Keratinocyte (primary cell): ENCODE measurements at regions not wholly inside any gene's neighbourhood (a gene's known extent, or its start where the extent isn't known, plus 50 kb on each side); places are given as distances from the start of the nearest gene placed in this dataset.

ENCODE experiments used
- DNase-seq: peaks from one replicate; pipeline ENCODE4 v3.0.0-alpha.2; 2011; ENCODE audit warnings: low read depth, missing footprints, low spot score
- FAIRE-seq: peaks from 2 replicates; lab custom pipeline; 2011; peaks lifted over from hg19 to GRCh38; lab: Jason Lieb, UNC
- H2AFZ ChIP-seq: 2 replicates; pipeline ENCODE4 v1.6.0; 2012; ENCODE audit warnings: low read length, control low read depth, inconsistent platforms; ENCODE audit not compliant: control insufficient read depth
- H3K27ac ChIP-seq: 2 replicates; pipeline ENCODE4 v1.5.1; 2011; ENCODE audit warnings: low read length; ENCODE audit not compliant: control insufficient read depth, insufficient read depth
- H3K27me3 ChIP-seq: 3 replicates; pipeline ENCODE4 v1.6.0; 2011; ENCODE audit warnings: low read length; ENCODE audit not compliant: control insufficient read depth, insufficient read depth; ENCODE audit errors: extremely low read depth
- H3K36me3 ChIP-seq, 2 experiments: 2 replicates in 1 of 2; 3 replicates in 1 of 2; pipeline ENCODE4 v1.5.1; 2011; ENCODE audit warnings: low read length in 2 of 2, mild to moderate bottlenecking in 1 of 2; ENCODE audit not compliant: control insufficient read depth in 2 of 2, insufficient read depth in 2 of 2; ENCODE audit errors: extremely low read depth in 1 of 2
- H3K4me1 ChIP-seq: 3 replicates; pipeline ENCODE4 v1.5.1; 2011; ENCODE audit warnings: low read length; ENCODE audit not compliant: control insufficient read depth, insufficient read depth; ENCODE audit errors: extremely low read depth
- H3K4me2 ChIP-seq: 3 replicates; pipeline ENCODE4 v1.6.0; 2011; ENCODE audit warnings: low read depth, low read length; ENCODE audit not compliant: control insufficient read depth, insufficient read depth; ENCODE audit errors: extremely low read depth
- H3K4me3 ChIP-seq, 3 experiments: fragments of 200-600 bp in 1 of 3; sonication (generic) in 1 of 3; 2 replicates in 2 of 3; 3 replicates in 1 of 3; pipeline ENCODE4 v1.5.1; 2011 to 2016; ENCODE audit warnings: low read length in 3 of 3, mild to moderate bottlenecking in 3 of 3, control low read depth in 2 of 3, inconsistent platforms in 1 of 3, low read depth in 1 of 3, mixed read lengths in 1 of 3, mixed run types in 1 of 3, moderate library complexity in 1 of 3; ENCODE audit not compliant: control insufficient read depth in 2 of 3, insufficient read depth in 2 of 3; ENCODE audit errors: extremely low read depth in 1 of 3
- H3K79me2 ChIP-seq: 2 replicates; pipeline ENCODE4 v1.6.0; 2012; ENCODE audit warnings: low read length; ENCODE audit not compliant: control insufficient read depth, insufficient read depth
- H3K9ac ChIP-seq: 3 replicates; pipeline ENCODE4 v1.6.0; 2011; ENCODE audit warnings: low read length; ENCODE audit not compliant: control insufficient read depth, insufficient read depth; ENCODE audit errors: extremely low read depth
- H3K9me1 ChIP-seq: 3 replicates; pipeline ENCODE4 v1.6.0; 2011; ENCODE audit warnings: low read length; ENCODE audit not compliant: control insufficient read depth, insufficient read depth; ENCODE audit errors: extremely low read depth
- H3K9me3 ChIP-seq: 2 replicates; pipeline ENCODE4 v1.5.1; 2012; ENCODE audit warnings: low read depth, low read length; ENCODE audit not compliant: control insufficient read depth
- H4K20me1 ChIP-seq: 3 replicates; pipeline ENCODE4 v1.6.0; 2011; ENCODE audit warnings: low read length; ENCODE audit not compliant: control insufficient read depth, insufficient read depth; ENCODE audit errors: extremely low read depth
- EZH2 ChIP-seq: IDR thresholded peaks from one replicate; pipeline ENCODE4 v1.6.1; 2012; ENCODE audit warnings: inconsistent platforms, mild to moderate bottlenecking, low read length, moderate library complexity
- dilution Hi-C: fragments of 300-500 bp; cut with MboI; formaldehyde crosslinking; loops from one replicate; pipeline ENCODE4 v1.7.0; 2020; ENCODE audit warnings: low sequenced_read_pairs; ENCODE audit not compliant: extremely low pct_ligation_motif_present
- TF ChIP-seq, protein P1 (sequence below), 3 experiments: IDR thresholded peaks in 1 of 3; conservative IDR thresholded peaks in 1 of 3; optimal IDR thresholded peaks in 1 of 3; 2 replicates in 2 of 3; 3 replicates in 1 of 3; pipeline versions ENCODE3 to v1.5.1; 2011; ENCODE audit warnings: low read length in 3 of 3, mild to moderate bottlenecking in 3 of 3, moderate library complexity in 2 of 3, control low read depth in 1 of 3, inconsistent platforms in 1 of 3; ENCODE audit not compliant: insufficient read depth in 2 of 3; ENCODE audit errors: extremely low read depth in 1 of 3

DNA sequence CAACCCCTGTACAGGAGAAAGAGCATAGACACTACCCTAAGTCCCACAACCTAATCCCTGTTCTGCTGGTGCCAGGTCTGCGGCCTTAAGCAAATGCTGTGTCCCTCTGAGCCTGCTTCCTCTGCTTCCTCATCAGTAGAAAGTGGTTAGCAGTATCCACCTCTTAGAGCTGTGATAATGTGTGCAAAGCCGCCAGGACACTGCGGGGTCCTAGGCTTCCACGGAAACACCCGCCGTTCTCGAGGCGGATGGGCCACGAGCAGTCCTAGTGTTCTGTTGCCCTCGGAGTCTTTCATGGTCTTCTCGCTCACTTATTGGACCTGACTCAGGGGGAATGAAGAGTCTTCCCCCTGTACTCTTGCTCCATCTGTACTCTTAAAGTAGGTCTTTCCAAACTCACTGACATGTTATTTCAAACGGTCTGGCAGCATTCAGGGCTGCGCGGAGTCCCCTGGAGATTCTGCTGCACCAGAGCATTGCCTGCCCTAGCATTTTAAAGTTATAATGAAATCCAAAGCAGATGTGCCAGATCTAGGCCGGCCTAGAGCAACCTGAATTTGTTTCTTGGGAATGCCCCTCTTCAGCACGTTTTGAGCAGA lies 107.2 kb upstream of the ZNF236 start:
- FAIRE-seq, result no peak
- Histone ChIP-seq H3K4me2 (no peak overlapping the region), H3K9ac (no peak overlapping the region), H3K9me3 (no peaks in the 10 kb centered on the region), H4K20me1 (no peaks in the 10 kb centered on the region), H3K27ac (no peak overlapping the region), H3K4me3 (no peak overlapping the region), H2AFZ (no peak overlapping the region), H3K27me3 (no peaks in the 10 kb centered on the region), H3K36me3 (no peaks in the 10 kb centered on the region), H3K9me1 (no peaks in the 10 kb centered on the region), H3K4me1 (no peaks in the 10 kb centered on the region), H3K79me2 (no peaks in the 10 kb centered on the region)
- no peak for TF ChIP-seq EZH2
- TF ChIP-seq, protein P1, sequence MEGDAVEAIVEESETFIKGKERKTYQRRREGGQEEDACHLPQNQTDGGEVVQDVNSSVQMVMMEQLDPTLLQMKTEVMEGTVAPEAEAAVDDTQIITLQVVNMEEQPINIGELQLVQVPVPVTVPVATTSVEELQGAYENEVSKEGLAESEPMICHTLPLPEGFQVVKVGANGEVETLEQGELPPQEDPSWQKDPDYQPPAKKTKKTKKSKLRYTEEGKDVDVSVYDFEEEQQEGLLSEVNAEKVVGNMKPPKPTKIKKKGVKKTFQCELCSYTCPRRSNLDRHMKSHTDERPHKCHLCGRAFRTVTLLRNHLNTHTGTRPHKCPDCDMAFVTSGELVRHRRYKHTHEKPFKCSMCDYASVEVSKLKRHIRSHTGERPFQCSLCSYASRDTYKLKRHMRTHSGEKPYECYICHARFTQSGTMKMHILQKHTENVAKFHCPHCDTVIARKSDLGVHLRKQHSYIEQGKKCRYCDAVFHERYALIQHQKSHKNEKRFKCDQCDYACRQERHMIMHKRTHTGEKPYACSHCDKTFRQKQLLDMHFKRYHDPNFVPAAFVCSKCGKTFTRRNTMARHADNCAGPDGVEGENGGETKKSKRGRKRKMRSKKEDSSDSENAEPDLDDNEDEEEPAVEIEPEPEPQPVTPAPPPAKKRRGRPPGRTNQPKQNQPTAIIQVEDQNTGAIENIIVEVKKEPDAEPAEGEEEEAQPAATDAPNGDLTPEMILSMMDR (optimal IDR thresholded peaks at IDR 0.05 in 1 of 3, IDR thresholded peaks at IDR 0.05 in 1 of 3, conservative IDR thresholded peaks at IDR 0.05 in 1 of 3; ENCODE audit: extremely low read depth in 1 of 3, insufficient read depth in 2 of 3, low read length in 3 of 3), result no peak
- DNase-seq, result no peak
- dilution Hi-C loops, result no loop called here

DNA sequence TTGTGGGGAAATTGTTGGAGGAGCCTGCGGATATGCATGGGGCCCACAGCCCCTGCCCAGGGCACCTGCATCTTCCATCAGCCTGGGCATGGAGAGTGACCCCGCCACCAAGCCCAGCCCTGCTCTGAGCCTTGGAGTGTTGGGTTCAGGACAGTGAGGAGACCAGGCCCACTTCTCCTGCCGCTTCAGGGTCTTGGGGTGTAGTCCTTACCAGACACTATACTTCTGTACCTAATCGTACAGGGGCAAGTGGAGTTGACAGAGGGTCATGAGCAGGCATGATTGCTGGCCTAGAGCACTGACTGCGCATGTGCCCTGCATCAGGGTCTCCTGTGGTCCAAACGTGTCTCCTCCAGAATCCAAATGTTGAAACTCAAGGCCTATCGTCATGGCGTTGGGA lies 108.9 kb upstream of the ZNF236 start:
- no peaks in the 10 kb centered on the region for H4K20me1 ChIP-seq
- no peaks in the 10 kb centered on the region for H3K9me3 ChIP-seq
- H3K9me1 ChIP-seq, result no peaks in the 10 kb centered on the region
- H3K27ac ChIP-seq, result no peak overlapping the region
- FAIRE-seq, result no peak
- no peak overlapping the region for H2AFZ ChIP-seq
- no peaks in the 10 kb centered on the region for H3K27me3 ChIP-seq
- H3K4me3 ChIP-seq, result no peak overlapping the region
- dilution Hi-C loops, result no loop called here
- no peak for DNase-seq
- H3K79me2 ChIP-seq, result no peaks in the 10 kb centered on the region
- H3K36me3 ChIP-seq, result no peaks in the 10 kb centered on the region
- H3K4me2 ChIP-seq, result no peak overlapping the region
- no peak overlapping the region for H3K9ac ChIP-seq
- TF ChIP-seq, protein P1 (optimal IDR thresholded peaks at IDR 0.05 in 1 of 3, IDR thresholded peaks at IDR 0.05 in 1 of 3, conservative IDR thresholded peaks at IDR 0.05 in 1 of 3; ENCODE audit: extremely low read depth in 1 of 3, insufficient read depth in 2 of 3, low read length in 3 of 3), result no peak
- TF ChIP-seq EZH2, result no peak
- H3K4me1 ChIP-seq, result no peaks in the 10 kb centered on the region
